DMS 273 (cell line): ENCODE measurements at regions not wholly inside any gene's neighbourhood (a gene's known extent, or its start where the extent isn't known, plus 50 kb on each side); places are given as distances from the start of the nearest gene placed in this dataset.

ENCODE experiments used
- DNase-seq: peaks from one replicate; lab custom pipeline; 2025; ENCODE audit not compliant: unreplicated experiment; lab: John Stamatoyannopoulos, UW

DNA sequence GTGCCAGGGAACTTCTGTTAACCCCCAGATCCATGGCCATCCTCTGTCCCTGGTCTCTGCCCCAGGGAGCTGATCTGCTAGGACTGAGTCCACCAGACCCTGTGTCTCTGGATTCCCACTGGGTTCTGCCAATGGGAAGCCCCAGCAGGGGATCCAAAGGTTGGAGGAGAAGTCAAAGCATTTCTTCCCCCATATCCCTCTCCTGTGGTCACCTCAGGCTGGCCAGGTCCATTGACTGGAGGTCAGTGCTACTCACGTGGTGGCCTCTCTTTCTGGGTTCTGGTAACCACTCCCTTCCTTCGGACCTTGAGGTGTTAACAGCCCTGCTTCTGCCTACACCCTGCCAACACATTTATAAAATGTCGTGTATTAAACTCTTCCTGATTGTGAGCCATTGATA, 69.7 kb upstream of the NECTIN1 start:
- DNase-seq, result no peak

DNA sequence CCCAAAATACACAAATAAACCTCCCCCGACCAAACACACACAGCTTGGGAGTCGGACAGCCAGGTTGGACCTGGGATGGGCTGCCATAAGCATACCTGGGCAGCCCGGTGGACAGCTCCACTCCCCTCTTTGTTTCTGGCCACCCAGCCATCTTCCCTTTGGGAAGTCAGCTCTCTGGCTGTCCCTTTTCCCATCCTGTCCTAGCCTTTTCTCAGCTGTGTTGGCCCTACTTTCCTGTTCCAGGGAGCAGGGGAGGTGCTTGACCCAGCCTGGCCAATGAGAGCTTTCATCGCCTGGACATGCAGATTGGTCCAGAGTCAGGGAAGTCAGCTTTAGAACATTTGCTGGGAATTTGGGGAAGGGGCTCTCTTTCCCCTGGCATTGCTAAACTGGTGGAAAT, 68.7 kb upstream of the NECTIN1 start:
- no peak for DNase-seq

DNA sequence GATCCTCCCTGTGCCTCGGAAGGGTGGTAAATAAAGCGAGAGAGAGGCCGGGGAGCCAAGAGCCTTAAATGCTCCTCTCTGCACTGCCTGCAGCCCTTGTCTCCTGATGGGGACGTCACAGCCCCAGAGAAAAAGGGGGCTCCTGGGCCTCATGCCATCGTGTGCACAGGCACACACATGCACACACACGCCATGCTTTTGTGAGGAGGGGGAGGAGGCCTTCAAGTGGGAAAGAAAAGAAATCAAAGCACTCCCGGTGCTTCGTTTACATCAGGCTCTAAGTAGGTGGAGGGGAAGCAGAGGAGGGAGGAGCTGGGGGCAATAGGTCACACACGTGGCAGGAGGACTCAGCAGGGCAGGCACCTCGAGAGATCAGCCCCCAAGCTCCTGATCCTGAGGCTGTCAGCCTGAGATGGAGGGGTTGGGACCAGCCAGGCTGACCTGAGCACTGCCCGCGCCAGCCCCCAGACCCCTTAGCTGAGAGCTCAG, 68.2 kb upstream of the NECTIN1 start:
- DNase-seq, result no peak

DNA sequence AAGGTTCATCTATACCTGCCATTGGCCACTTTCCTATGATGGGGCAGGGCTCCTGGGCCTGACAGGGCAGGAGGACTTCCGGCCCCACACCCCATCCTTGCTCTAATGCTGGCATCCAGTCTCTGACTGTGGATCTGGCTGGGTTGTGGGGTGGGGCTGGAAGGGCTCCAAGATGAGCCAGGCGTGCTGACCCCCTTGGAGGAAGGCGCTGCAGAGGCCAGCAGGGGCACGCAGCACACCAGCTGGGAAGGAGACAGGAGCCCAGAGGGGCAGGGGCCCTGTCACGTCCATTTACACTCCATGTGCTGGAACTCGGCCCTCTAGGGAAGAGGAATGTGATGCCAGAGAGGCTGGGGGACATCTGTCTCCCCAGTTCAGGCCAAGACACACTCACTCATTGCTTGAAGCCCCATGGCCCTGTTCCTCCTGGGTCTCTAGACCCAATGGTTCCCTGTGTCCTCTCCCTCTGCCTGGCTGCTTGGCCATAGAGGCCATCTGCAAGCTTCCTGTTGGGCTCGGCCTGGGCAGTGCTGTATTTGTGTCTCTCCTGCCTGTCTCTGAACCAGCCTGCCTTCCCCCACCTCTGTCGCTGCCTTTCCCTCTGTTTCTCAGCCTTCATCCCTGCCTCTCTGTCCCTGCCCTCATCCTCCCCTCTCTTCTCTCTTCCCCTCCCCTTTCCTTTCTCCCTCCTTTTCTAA, 67.5 kb upstream of the NECTIN1 start:
- no peak for DNase-seq

DNA sequence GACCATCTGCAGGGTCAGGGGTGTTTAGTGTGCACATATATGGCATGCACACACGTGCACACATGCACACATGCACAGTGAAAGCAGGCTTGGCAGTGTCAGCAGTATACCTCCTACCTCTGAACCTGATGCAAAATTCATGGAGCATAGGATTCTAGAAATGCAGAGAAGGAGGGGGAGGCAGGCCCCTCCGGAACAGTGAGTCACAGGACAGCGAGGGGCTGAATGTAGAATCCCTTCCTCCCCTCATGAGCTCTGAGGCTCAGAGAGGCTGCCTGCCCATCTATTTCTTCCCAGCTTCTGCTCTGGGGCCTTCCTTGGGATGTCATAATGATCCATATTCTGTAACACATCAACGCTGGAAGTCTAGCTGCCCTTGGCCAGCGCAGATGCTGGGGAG, 66.7 kb upstream of the NECTIN1 start:
- DNase-seq, result no peak

DNA sequence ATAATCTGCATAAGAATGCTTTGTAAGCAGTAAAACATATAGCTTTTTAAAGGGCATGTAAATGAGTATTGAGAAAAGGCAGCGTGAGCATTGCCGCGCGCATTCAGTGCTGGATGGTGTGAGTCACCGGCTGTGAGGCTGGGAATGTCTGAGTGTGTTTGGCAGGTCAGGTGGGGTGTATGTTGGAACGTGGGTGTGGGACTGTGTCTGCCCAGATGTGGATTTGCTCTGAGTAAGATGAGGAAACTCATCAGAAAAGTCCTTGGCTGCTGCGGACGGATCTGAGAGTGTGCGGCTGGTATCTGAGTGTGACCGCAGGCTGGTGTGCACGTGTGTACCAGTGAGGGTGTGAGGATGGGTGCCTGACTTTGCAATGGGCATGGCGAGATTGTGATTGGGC, 66.2 kb upstream of the NECTIN1 start:
- DNase-seq, result no peak

DNA sequence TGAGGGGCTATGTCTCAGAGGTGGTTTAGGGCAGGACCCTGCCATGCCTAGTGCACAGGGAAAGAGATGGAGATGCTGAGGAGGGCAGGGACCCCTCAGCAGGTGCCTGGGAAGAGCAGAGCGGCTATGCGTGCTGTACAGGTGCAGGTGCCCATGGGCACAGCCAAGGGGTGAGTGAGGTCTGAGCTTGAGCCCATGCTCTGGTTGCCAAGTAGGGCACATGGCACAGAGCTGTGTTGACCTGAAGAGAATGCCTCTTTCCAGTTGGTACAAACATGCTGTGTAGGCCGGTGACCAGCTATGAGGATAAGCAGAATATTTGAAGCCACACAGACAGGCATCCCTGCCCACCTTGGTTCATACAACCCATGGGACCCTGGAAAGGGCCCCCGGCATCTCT, 65.8 kb upstream of the NECTIN1 start:
- no peak for DNase-seq

DNA sequence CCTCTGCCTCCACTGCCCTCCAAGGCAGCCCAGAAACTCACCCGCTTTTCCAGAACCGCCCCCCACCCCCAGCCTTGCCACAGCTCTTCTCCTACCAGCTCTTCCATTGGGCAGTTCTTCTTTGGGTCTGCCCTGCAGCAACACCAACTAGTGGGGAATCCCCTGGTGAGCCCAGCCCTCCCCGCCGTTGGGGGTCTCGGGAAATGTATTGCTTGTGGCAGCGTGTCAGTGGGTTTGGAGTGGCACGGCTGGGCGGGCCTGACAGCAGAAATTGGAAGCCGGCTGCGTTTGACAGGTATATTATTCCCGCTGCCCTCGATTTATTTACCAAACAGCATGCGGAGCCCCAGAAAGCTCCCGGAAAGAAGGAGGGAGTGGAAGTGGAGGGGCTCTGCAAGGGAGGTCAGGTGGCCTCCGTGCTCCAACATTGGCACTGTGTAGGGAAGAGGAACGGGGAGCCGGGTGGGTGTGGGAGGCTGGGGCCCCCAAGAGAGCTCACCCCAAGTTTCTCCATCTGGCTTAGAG, 65.2 kb upstream of the NECTIN1 start:
- no peak for DNase-seq

DNA sequence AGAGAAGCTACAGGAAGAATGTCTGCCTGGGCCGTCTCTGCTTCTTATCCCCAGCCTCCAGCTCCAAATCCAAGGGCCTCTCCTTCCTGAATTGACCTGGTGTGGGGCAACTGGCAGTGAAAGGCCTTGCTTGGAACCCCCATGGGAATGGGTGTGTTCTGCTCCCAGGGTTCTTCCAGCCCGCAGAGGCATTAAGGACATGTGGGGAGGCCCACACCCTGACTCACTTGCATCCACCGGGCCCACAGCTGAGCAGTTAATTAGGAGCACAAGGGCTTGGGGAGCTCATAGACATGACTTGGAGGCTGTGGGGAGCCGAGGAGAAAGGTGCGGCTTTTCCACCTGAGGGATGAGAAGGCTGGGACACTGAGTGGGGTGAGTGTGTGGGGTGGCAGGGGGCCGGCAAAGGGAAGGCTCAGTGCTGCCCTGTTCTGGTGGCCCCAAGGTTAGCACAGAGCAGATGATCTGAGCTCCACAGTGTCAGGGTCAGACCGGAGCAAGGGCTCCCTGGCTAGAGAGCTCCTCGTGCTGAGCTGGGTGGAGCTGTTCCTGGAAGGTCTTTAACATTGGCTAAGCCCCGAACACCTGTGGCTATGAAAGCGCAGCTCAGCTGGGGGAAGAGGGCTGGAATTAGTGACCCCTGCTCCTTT, 64.5 kb upstream of the NECTIN1 start:
- no peak for DNase-seq

DNA sequence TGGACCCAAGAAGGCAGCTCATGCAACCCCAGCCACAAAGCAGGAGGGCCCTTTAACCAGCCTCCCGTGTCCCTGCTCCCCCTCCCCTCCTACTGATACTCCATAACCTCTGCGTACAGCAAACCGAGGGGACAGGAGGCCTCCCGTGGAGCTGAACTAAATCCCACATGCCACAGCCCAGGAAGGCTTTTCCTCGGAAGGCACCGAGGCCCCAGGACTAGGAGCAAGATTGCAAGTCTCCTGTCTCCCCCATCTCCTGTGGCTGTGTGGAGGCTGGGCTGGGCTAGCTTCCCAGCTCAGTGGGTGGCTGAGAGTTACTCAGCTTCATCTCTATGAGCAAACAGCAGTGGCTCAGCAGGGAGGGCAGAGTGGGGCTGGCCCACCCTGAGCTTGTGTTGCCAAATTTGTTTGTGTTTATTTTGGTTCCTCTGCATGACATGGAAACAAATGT, 62.7 kb upstream of the NECTIN1 start:
- DNase-seq, result peak; percentile 8

DNA sequence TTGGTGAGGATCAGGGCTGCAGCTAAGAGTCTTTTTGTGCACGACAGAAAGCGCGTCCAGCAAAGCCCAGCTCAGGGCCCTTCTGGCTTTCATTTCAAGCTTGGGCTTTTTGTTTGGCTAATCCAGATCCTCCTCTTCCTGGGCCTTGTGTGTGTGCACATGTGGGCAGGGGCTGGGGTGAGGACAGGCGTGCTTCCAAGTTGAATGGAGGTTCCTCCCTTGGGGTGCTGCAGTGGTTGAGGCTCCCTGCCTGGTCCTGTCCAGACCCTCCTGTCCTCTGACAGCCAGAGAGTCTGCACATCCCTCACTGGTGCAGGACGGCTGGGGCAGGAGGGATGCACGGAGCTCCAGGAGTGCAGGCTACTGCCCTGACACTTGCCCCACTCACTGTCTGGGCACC, 62.0 kb upstream of the NECTIN1 start:
- no peak for DNase-seq

DNA sequence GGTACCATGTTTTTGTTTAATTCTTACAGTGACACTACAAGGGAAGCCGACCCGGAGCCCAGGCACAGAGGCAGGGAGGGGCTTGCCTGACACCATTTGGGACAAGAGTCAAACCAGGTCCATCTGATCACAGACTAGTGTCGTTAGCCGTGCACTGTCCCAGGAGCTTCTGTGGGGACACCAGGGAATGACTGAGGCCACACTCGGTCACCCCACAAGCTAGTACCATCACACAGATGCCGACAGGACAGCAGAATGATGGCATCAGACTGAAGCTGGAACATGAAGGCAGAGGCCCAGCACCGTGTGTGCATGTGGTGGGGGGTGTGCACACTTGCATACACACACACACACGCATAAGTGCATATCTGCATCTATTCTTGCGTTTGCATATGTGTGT, 61.5 kb upstream of the NECTIN1 start:
- no peak for DNase-seq

DNA sequence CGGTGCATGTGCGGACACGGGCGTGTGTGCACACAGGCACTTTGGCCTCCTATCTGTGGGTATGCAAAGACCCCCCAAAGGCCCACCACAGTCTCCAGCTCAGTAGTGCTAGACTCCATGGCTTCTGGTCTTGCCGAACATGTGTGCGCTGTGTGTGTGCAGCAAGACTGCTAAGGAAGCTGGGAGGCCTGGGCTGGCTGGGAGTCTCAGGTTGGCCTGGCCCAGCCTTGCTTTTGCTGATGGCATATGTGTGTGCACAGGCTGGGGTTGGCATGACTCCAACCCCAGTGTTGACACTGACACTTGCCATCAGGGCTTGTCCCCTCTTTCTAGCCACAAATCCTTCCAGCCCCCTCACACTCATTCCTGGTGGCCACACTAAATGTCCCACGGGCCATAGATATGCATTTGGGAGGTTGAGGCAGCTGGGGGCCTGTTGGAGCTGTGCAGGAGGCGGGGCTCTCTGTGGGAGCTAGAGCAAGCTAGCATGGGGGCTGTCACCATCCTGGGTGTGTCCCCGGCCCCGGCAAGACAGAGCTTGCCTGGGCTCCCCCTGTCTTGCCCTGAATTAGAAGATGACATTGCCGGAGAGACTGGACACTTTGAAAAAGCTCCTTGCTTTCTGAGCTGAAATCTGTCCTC, 60.9 kb upstream of the NECTIN1 start:
- no peak for DNase-seq

DNA sequence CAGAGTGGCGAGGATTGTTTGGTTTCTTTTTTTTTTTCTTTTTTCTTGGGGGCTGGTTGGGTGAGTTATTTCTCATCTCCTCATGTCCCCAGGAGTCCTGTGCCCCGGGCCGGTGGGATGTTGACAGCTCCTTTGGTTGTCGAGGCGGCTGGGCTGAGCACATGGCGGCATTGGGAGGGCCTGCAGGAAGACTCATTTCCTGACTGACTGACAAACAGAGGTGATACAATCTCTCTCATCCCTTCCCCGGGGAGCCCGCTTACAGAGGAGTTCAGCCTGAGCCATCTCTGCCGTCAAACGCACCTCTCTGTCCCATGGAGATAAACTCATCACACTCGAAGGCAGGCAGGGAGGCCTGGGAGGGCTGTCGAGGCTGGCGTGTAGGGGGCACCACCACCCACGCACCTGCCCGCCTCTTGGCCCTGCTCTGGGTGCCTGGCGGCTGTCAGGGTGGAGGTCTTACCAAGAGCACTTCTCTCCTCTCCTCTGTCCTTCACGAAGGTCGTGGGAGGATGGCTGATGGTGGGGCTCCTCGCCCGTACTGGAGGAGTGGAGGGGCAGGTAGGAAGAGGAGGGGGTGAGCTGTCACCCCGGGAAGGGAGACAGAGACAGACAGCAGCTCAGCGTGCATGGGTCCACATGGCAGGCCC, 60.0 kb upstream of the NECTIN1 start:
- DNase-seq, result no peak

DNA sequence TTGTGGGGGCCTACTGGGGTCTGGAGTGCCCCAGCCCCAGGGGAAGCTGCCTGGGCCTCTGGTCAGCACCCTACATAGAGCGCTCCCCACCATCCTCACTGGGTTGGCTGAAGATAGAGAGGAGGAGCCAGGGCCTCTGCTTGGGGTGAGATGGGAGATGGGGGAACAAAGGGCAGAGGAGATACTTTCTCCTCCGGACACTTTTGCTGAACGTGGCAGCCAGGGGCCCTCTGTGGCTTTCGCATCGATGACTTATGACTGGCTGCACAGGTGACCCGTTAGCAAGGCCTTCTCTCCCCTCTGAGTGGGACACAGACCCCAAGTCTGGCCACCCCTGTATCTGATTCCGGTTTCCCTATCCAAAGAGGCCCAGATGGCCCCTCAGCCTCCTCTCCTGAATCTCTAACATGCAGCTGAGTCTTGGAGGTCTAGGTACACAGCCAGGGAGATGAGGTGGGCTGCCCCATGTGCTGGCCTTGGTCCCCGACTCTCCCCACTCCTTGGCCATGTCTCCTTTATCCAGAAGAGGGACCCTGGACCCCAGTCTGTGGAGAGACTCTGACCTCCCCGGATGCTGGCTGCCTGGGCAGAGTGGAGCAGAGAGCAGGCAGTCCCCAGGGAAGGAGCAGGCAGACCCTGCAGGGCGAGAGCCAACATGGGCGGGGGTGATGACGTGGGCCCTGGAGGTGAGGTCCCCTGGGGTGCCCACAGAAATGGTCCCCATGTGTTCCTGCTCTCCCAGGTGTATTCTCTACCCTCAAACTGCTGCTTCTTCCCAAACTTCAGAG, 59.3 kb upstream of the NECTIN1 start:
- DNase-seq, result no peak

DNA sequence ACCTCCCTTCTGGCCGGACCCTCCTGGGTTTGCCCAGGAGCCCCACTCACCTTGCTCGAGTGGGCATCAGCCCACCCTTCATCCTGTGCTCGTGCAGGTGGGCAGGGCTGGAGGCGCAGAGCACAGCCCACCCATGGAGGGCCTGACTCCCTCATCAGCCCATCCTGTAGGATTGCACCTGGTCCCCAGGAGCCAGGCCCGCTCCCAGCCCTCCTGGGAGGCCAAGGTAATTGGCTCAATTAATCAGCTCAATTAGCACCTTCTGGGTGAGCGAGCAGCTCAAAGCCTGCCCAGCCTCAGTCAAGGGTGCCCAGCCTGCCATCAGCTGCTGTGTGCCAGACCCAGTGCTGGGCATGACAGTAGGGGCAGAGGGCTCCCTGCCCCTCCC, 58.1 kb upstream of the NECTIN1 start:
- DNase-seq, result no peak

DNA sequence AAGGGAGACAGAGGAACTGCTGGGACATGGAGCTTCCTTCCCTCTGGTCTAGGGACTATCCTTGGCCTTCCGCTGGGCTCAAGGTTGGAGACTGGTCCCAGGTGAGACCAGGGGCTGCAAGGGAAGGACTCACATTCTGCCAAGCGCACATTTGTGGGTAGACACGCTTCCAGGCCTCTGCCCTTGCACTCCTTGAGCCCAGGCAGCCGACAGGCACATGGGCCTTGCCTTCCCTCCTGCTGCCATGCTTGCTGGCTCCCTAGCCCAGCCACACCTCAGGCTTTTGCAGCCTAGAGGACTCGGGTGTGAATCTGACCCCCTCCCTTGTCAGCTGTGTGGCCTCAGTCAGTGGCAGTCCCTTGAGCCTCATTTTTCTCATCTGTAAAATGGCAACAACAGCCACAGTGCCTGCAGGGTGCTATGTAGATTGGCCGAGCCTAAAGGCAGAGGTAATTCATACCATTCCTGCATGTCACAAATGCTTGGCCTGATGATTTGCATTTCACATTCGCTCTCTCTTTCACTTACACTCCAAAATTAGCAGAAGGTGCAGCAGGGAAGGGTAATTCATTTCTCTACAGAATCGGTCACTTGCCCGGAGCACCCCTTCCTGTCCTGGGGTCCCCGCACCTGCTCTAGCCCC, 57.6 kb upstream of the NECTIN1 start:
- DNase-seq, result no peak

DNA sequence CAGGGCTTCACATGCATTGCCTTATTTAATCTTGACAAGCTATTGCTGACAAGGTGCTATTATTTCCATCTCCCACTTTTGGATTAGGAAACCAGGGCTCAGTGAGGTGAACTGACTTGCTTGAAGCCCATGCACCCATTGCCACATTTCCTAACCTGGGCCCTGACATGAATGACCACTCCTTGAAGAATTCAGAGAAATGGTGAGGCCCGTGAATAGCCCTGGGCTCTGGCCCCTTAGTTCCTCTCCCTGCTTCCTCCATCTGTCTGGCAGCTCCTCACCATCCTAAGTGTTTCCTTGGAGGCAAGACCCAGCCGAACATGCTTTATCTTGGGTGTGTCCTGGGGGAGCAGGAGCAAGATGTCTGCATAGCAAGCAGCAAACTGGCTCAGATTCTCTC, 56.1 kb upstream of the NECTIN1 start:
- DNase-seq, result no peak

DNA sequence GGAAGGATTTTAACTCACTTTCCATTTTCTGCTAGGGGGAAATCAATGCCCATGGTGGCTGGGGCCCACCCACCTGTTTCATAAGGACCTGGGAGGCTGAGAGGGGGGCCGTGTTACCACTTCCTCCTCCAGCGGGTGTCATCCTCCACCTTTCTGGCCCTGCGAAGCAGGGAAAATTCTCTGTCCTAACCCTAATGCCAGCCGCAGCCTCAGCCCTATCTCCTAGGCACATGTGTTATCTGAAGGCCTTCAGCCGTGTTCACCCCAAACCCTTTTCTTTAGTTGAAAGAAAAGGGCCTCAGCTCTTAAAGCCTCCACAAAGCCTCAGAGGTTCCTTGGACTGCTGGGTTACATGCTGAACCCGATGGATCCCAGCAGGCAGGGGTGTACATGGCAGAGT, 55.4 kb upstream of the NECTIN1 start:
- DNase-seq, result no peak
